HG02571 (cell line): ENCODE measurements at regions not wholly inside any gene's neighbourhood (a gene's known extent, or its start where the extent isn't known, plus 50 kb on each side); places are given as distances from the start of the nearest gene placed in this dataset.
"Not testable (repeated sequence)": the region's sequence is repeated elsewhere in the genome, so short reads cannot be mapped to it uniquely, and the experiment has no call there.

Experiments
- ATAC-seq: cut with Tn5 transposase; IDR thresholded peaks from one replicate; pipeline ENCODE4 v1.9.1; 2021; ENCODE audit warnings: mild to moderate bottlenecking, moderate library complexity; ENCODE audit not compliant: unreplicated experiment

DNA sequence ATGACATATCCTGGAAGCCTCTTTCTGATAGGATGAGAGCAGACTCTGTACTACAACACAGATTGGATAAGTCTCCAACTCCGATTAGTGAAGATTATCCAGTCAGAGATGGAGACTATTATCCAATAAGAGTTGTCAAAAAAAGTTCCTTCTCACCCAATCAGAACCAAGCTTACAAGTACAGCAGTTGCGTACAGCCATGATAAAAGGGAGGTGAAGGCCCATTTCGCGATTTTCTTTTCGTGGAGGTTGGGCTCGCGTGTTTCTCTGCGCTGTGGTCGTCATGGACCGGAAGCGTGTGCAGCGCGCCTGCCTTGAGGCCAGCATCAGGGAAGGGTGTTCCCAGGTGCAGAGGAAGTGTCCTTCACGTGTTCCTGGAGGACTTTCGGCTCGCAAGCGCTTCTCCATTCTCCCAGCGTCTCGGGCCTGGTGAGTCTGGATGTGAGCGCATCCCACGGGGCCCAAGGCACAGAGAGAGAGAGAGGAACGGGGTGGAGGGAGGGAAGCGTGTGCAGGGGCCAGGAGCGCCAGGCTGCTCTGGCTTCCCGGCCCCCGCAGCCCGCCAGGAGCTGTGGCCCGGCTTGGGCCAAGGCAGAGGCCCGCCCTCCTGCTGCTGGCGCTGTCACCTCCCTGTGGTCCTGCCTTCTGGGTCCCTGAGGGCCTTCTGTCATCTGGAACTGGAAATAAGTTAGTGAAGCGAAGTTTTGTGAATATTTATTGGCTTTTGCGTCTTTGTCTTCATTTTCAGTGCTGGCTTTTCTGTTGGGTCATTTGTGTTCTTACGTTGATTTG, 53.9 kb downstream of the CDRT15L2 start:
- not testable (repeated sequence) for ATAC-seq

DNA sequence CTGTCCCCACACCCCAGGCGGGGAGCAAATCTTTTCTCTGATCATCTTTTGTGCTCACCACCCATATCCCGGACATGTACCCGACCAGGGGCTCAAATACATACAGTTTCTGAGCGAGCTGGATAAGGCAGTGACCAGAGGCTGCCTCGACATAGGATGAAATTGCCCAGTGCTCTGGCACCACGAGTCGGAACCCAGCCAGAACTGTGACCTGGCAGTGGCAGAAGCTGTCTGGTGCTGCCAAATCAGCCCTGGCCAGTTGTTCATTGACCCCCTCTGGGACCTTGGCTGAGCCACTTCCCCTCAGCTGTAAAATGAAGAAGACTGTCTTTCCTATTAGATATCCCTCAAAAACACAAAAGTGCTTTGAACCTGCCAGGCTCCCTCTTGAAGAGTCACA, 60.6 kb downstream of the CDRT15L2 start:
- ATAC-seq, result not testable (repeated sequence)

DNA sequence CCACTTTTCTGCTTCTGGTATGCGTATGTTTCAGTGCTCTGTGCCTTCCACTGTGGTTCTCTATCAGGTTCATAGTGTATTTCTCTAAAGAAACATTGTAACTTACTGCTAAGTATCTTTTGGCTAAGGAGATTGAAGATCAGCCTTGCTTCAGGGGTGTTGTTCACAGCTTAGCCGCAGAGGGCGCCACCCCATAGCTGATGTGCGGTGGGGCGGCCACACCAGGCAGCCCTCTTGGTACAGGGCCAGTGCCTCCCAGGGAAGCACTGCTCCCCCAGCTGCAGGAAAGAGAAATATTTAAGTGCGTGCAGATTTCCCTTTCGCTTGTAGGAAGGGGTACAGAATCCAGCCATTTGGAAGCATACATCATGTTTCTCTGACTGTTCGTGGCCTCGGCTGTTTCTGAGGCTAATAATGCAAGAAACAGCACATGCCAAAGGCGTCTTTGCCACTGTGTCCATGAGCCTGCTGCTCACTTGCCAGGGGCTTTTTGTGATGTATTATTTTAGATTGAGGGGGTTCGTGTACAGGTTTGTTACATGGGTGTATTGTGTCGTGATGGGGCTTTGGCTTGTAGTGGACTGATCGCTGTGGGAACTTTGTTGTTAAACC, 67.2 kb downstream of the CDRT15L2 start:
- not testable (repeated sequence) for ATAC-seq

DNA sequence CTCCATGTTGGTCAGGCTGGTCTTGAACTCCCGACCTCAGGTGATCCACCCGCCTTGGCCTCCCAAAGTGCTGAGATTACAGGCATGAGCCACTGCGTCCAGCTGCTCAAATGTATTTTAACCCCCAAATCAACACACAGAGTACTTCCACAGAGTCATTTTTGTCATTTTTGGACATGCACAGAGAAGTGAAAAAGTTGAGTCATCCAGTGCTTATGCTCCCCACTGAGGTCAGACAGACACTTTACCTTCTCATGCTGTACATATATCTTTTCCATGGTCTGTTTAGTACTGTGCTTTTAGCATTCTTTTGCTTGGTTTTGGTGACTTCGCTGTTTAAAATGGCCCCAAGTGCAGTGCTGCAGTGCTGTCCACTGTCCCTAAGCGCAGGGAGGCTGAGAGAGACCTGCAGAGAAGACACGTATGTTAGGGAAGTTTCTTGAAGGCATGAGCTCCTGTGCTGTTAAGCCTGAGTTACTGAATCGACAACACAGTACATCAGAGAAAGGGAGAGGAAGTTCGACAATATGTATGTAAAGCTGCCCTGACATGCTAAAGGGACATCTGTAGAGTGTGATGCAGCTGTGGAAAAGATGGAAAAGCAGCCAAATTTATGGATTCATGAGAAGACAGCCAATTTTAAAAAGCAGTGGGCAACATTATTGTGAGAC, 69.7 kb downstream of the CDRT15L2 start:
- peak; percentile 82 for ATAC-seq

DNA sequence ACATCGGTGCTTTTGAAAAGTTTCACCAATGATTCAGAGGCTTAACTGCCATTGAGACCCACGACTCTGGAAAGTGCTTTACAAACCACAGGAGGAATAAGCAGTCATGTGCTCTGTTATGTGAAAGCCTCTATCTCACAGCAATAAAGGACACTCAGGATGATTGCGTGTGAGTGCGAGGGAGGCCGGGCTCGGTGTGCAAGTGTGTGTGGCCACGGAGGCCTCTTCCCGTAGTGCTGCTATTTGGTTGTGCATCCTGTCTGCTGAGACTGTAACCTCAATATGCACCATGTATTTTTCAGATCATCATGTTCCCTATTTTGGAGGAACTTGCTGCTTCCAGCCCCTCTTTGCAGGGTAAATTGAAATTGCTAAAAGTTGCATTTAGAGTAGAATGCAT, 71.5 kb downstream of the CDRT15L2 start:
- not testable (repeated sequence) for ATAC-seq

DNA sequence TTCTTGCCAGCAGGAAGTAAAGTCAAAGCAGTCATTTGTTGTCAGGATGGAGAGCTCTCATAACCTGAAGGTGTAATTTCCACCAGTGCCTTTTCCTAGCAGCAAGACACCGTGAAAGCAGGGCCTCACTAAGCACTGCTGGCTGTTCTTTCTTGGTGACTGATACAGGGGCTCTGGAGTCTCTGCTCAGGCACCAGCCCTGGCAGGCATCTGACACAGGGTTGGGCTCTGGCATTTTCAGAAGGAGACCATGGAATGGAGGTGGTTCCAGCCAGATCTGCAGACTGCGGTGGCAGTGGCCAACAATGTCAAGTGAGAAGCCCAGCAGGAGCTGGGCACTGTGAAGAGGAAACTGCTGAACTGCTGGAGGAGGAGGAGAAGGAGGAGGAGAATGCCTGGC, 72.2 kb downstream of the CDRT15L2 start:
- not testable (repeated sequence) for ATAC-seq

DNA sequence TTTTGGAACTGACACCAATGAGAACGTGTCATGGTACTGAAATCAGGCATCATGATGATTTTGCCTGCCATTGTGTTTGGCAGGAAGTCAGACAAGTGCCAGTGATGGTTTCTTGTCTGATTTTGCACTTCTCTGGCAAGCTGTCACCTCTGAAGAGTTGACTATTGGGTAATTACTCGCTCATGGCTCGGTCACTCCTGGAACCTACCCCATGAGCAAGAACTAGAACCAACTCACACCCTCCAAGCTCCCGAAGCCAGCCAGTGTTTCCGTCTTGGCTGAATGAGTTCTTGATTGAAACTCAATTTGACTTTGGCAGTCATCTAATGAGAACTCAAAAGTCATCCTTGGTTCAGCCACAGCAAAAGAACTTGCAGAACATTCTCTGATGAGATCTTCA, 73.9 kb downstream of the CDRT15L2 start:
- not testable (repeated sequence) for ATAC-seq

DNA sequence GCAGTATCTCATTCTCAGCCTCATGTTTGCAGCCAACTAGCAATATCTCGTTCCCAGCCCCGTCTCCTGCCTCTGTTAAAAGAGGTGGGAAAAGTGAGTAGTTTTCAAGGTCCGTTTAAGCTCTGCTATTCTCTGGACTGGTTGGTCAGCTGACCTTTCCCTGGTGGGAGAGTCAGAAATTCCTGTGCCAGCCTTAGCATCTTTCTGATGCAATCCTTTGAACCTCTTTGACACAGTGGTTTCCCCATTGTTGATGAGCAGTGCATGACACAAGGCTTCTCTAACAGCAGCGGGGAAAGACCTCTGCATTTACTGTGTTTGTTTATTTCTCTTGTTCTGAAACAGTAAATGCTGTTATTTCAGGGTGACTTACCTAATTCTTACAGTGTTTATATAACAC, 74.6 kb downstream of the CDRT15L2 start:
- ATAC-seq, result not testable (repeated sequence)

DNA sequence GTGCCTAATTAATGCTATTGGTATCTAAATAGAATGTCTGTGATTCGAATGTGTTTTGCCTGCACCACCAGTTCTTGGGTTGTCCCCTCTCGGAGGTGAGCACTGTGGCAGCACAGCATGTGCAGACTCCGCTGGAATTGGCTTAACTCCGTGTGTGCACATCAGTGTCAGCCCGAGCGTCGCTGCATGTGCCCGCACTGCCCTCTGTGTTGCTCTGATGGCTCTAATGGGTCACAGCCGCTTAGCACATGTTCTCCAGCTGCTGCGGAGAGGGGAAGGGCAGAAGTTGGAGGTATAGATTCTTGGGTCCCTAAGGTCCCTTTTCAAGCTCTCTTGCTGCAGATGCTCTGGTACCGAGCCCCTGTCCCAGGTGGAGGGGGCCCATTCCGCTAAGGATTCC, 75.1 kb downstream of the CDRT15L2 start:
- ATAC-seq, result not testable (repeated sequence)

DNA sequence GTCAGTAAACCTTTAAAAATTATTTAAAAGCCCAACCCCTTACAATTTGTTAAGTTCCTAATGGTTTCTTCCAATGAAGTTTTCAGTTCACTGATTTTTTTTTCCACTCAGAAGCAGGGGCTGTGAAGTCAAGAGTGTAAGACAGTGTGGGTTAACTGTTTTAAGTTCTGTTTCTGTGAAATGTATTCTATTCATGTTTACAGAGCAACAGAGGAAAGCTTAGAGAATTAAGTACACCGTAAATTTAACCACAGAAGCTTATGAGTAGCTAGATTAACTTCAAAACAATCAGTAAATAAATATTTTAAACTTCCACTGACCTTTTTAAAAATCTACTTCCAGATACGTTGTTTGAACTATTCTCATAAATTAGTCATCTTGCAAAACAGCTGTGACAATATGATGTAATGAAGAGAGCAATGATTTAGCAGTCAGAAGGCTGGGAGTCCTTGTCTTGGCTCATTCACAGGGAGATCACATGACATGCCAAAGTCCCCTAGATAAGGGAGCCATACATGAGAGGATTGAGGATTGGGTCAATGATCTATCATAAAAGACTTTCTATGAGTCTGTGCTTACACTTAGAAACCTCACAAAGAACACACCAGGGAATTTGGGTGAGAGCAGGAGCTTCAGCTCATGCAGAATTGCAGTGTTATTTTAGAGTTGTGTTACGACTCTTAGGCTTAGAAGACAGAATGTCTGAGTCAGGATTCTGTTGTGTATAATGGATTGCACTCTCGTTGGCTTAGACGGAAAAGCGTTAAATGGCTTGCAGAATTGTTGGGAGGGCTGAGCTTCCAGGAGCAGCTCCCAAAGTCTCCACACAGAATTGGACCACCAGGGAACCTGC, 85.8 kb downstream of the CDRT15L2 start:
- ATAC-seq, result not testable (repeated sequence)

DNA sequence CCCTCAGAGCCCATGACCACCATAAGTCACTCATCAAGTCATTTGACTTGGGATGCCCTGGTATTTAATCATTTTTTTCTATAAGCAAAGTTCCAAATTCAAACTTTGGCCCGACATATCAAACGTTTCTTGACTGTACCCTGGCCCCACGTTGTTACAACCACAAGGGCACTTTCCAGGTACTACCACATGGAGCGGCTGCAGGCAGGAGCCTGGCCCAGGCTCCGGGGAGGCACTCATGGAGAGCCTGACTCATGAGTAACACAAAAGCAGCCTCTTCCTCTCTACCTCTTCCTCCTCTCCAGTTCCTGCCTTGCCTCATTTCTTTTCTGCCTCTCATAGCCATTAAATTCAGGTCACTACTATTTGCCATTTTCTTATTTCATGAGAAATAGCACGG, 87.2 kb downstream of the CDRT15L2 start:
- ATAC-seq, result not testable (repeated sequence)

DNA sequence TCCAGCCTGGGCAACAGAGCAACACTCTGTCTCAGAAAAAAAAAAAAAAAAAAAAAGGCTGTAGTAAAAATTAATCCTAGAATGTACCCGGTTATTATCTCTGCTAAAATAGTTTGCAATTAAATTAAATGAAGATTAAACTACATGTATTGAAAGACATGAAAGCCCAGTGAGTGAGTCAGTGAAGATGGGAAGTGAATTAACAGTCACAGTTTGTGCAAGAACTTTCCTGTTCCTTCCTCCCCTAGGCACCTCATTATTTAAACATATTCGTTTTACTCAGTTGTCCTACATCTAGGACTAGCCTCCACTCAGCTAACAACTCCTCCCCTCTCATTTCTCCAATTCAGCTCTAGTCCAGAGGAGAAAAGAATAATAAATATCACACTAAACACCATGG, 88.2 kb downstream of the CDRT15L2 start:
- not testable (repeated sequence) for ATAC-seq

DNA sequence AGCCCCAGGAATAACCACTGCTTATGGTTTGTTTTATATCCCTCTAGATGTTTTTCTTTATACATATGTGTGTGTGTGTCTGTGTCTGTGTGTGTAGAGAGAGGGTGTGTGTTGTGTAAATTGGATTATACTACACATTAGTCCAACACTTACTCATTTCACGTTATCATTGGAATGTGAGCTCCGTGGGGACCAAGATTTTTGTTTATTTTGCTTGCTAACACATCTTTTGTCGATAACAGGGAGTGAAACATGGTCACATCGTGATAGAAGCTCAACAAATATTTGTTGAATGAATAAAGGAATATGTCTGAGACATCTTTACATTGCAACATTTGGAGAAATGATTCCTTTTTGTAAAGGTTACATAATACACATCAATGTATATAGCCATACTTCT, 88.8 kb downstream of the CDRT15L2 start:
- ATAC-seq, result not testable (repeated sequence)

DNA sequence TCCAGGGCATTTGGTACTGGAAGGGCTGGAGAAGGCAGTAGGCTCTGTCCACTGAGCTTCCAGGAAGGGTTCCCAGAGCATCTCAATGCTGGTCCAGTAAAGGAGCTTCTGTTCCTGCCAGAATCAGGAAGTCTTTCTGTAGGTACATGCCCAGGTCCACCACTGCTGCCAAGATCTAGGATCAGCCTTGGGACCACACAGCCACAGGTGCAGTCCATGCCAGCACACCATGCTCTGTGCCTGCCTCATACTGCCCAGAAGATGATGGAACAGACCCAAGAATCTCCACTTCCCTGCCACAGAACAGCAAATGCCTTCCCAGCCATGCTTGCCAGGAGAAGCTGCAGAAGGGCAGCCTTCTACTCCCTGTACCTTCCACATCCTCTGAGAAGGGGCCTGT, 89.3 kb downstream of the CDRT15L2 start:
- not testable (repeated sequence) for ATAC-seq

DNA sequence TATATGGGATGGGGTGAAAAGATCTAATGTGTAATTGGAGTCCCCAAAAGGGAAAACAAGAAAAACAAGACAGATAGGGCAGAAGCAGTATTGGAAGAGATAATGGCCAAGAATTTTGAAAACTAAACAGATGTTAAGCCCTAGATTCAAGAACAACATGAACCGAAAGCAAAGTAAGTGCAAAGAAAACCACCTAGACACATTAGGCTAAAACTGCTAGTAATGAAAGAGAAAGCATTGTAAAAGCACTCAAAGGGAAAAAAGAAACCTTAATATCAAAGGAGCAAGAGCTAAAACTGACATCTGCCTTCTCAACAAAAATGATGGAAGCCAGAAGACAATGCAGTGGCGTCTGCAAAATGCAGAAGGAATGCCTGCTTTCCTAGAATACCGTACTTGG, 91.0 kb downstream of the CDRT15L2 start:
- not testable (repeated sequence) for ATAC-seq

DNA sequence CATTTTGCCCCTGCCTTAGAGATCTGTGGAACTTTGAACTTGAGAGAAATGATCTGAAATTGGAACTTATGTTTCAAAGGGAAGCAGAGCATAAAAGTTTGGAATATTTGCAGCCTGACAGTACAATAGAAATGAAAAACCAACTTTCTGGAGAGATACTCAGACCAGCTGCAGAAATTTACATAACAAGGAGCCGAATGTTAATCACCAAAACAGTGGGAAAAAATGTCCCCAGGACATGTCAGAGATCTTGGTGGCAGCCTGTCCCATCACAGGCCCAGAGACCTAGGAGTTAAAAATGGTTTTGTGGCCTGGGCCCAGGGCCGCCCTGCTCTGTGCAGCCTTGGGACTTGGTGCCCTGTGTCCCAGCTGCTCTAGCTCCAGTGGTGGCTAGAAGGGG, 94.8 kb downstream of the CDRT15L2 start:
- not testable (repeated sequence) for ATAC-seq

DNA sequence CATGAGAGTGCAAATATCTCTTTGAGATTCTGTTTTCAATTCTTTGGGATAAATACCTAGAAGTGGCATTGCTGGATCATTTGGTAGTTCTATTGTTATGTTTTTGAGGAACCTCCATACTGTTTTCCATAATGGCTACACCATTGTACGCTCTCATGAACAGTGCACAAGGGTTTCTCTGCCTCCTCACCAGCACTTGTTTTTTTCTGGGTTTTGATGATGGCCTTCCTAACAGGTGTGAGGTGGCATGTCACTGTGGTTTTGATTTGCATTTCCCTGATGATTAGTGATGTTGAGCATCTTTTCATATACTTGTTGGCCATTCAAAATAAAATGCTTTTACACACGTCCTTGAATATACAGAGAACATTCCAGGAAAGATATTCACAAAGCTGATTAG, 96.2 kb downstream of the CDRT15L2 start:
- not testable (repeated sequence) for ATAC-seq

DNA sequence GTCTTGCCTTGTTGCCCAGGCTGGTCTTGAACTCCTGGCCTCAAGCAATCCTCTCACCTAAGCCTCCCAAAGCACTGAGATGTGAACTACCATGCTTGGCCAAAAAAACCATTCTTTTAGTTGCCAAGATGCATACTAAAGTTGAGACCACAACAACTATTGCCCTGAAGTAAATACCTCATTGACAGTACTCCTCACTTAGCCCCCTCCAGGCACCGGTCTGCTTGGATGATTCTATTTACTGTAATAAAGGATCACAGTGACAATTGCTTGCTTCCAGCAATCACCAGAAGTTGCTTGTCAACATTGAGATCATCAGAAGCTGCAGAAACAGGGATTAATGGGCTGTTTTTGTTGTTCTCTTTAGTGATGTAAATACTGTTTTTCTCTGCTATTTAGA, 97.1 kb downstream of the CDRT15L2 start:
- not testable (repeated sequence) for ATAC-seq

DNA sequence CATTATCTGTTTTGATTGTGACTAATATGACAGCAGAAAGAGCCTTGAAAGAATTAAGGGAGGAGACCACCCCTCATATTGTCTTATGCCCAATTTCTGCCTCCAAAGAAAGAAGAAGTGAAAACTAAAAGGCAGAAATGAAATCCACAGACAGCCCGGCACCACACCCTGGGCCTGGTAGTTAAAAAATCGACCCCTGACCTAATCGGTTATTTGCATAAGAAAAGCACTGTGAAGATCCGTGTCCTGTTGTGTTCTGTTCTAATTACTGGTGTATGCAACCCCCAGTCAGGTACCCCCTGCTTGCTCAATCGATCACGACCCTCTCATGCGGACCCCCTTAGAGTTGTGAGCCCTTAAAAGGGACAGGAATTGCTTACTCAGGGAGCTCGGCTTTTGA, 97.9 kb downstream of the CDRT15L2 start:
- not testable (repeated sequence) for ATAC-seq

DNA sequence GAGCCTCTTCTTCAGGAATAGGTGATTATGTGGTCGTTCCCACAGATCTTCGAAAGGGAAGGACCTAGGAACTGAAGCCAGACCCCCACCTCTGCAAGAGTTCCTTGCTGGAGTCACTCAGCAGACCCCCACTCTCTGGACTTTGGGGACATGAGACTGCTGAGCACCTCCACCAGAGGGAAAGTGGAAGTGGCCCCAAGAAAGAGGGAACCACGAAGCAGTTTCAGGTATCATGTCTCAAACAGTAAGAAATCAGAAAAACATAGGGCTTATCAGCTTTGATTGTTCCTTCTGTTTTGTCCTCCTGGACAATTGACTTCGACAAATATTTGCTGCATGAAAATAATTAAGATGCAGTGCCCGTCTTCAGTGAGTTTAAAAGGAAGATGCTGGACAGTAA, 98.9 kb downstream of the CDRT15L2 start:
- not testable (repeated sequence) for ATAC-seq
